DND-41 (cell line): ENCODE measurements at regions not wholly inside any gene's neighbourhood (a gene's known extent, or its start where the extent isn't known, plus 50 kb on each side); places are given as distances from the start of the nearest gene placed in this dataset.

Experiments
- EZH2 ChIP-seq: IDR thresholded peaks from 3 replicates; pipeline ENCODE4 v1.6.1; 2012; ENCODE audit warnings: borderline replicate concordance, low read depth, mild to moderate bottlenecking, moderate library complexity, low read length, inconsistent platforms; ENCODE audit not compliant: severe bottlenecking
- TF ChIP-seq, protein P1 (sequence below): IDR thresholded peaks from 2 replicates; pipeline ENCODE4 v1.5.1; 2012; ENCODE audit warnings: borderline replicate concordance, low read length, moderate library complexity, mild to moderate bottlenecking; ENCODE audit not compliant: poor library complexity, severe bottlenecking; ENCODE audit errors: extremely low read depth

DNA sequence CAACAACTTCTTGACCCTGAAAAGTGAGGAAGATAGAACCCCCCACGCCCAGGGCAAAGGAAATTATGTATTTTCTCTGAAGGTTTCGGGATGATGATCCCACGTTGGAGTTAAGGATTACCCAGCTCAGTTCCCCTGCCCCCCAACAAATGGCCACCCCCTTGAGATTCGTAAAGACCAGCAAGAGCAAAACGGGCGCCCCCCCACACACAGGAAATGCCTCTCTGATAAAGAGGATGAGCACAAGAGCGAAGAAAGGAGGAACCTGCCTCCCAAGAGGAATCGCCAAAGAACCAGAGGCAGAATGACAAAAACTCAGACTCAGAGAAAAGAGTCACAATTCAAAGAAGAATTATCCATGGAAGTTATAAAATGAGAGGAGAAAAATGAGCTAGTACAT lies 576.9 kb downstream of the MATN1 start:
- TF ChIP-seq EZH2, result no peak
- TF ChIP-seq, protein P1, sequence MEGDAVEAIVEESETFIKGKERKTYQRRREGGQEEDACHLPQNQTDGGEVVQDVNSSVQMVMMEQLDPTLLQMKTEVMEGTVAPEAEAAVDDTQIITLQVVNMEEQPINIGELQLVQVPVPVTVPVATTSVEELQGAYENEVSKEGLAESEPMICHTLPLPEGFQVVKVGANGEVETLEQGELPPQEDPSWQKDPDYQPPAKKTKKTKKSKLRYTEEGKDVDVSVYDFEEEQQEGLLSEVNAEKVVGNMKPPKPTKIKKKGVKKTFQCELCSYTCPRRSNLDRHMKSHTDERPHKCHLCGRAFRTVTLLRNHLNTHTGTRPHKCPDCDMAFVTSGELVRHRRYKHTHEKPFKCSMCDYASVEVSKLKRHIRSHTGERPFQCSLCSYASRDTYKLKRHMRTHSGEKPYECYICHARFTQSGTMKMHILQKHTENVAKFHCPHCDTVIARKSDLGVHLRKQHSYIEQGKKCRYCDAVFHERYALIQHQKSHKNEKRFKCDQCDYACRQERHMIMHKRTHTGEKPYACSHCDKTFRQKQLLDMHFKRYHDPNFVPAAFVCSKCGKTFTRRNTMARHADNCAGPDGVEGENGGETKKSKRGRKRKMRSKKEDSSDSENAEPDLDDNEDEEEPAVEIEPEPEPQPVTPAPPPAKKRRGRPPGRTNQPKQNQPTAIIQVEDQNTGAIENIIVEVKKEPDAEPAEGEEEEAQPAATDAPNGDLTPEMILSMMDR, result no peak
